ENCODE measurements at regions not wholly inside any gene's neighbourhood (a gene's known extent, or its start where the extent isn't known, plus 50 kb on each side); places are given as distances from the start of the nearest gene placed in this dataset.
"Not testable (repeated sequence)": the region's sequence is repeated elsewhere in the genome, so short reads cannot be mapped to it uniquely, and the experiment has no call there.

GRCh38 chr6:67916399-67916798, 718.7 kb upstream of the ADGRB3 start:
- Histone ChIP-seq H3K4me3 (ENCODE audit: low read depth, low read length) (no peak overlapping the region), H3K27me3 (ENCODE audit: control insufficient read depth, insufficient read depth, low read length) (no peaks in the 10 kb centered on the region), H3K36me3 (ENCODE audit: control insufficient read depth, insufficient read depth, low read length) (no peaks in the 10 kb centered on the region)
- no peak for TF ChIP-seq CTCF (IDR thresholded peaks at IDR 0.05; ENCODE audit: insufficient read depth, low read length, severe bottlenecking)
- FAIRE-seq (no peak), DNase-seq (ENCODE audit: low read depth) (no peak)

GRCh38 chr6:67914419-67914818, 720.7 kb upstream of the ADGRB3 start:
- H3K4me3 ChIP-seq (ENCODE audit: low read depth, low read length): no peak overlapping the region
- no peak for TF ChIP-seq CTCF (IDR thresholded peaks at IDR 0.05; ENCODE audit: insufficient read depth, low read length, severe bottlenecking)
- no peaks in the 10 kb centered on the region for H3K36me3 ChIP-seq (ENCODE audit: control insufficient read depth, insufficient read depth, low read length)
- peak; percentile 3 for DNase-seq (ENCODE audit: low read depth)
- H3K27me3 ChIP-seq (ENCODE audit: control insufficient read depth, insufficient read depth, low read length): no peaks in the 10 kb centered on the region
- no peak for FAIRE-seq

GRCh38 chr6:67909354-67909753, 725.7 kb upstream of the ADGRB3 start:
- H3K27me3 ChIP-seq (ENCODE audit: control insufficient read depth, insufficient read depth, low read length): no peaks in the 10 kb centered on the region
- no peak overlapping the region for H3K4me3 ChIP-seq (ENCODE audit: low read depth, low read length)
- TF ChIP-seq CTCF (IDR thresholded peaks at IDR 0.05; ENCODE audit: insufficient read depth, low read length, severe bottlenecking): no peak
- no peak for FAIRE-seq
- DNase-seq (ENCODE audit: low read depth): no peak
- H3K36me3 ChIP-seq (ENCODE audit: control insufficient read depth, insufficient read depth, low read length): no peaks in the 10 kb centered on the region

GRCh38 chr6:67908379-67908778, 726.7 kb upstream of the ADGRB3 start:
- Histone ChIP-seq H3K36me3 (ENCODE audit: control insufficient read depth, insufficient read depth, low read length) (no peaks in the 10 kb centered on the region), H3K27me3 (ENCODE audit: control insufficient read depth, insufficient read depth, low read length) (no peaks in the 10 kb centered on the region), H3K4me3 (ENCODE audit: low read depth, low read length) (no peak overlapping the region)
- DNase-seq (ENCODE audit: low read depth) (no peak), FAIRE-seq (no peak)
- no peak for TF ChIP-seq CTCF (IDR thresholded peaks at IDR 0.05; ENCODE audit: insufficient read depth, low read length, severe bottlenecking)

- FAIRE-seq; DNase-seq (ENCODE audit: low read depth); H3K4me3 ChIP-seq (ENCODE audit: low read depth, low read length); H3K36me3 ChIP-seq (ENCODE audit: control insufficient read depth, insufficient read depth, low read length); H3K27me3 ChIP-seq (ENCODE audit: control insufficient read depth, insufficient read depth, low read length): not testable (repeated sequence)
Observed at GRCh38 chr6:67904735-67905134, 730.3 kb upstream of the ADGRB3 start.

- Histone ChIP-seq H3K4me3 (ENCODE audit: low read depth, low read length) (no peak overlapping the region), H3K36me3 (ENCODE audit: control insufficient read depth, insufficient read depth, low read length) (no peaks in the 10 kb centered on the region), H3K27me3 (ENCODE audit: control insufficient read depth, insufficient read depth, low read length) (no peaks in the 10 kb centered on the region)
- no peak for TF ChIP-seq CTCF (IDR thresholded peaks at IDR 0.05; ENCODE audit: insufficient read depth, low read length, severe bottlenecking)
- DNase-seq (ENCODE audit: low read depth): no peak
- no peak for FAIRE-seq
Observed at GRCh38 chr6:67898875-67899274, 736.2 kb upstream of the ADGRB3 start.

All from bronchial epithelial cell (primary cell).